ENCODE measurements at regions not wholly inside any gene's neighbourhood (a gene's known extent, or its start where the extent isn't known, plus 50 kb on each side); places are given as distances from the start of the nearest gene placed in this dataset.

DNA sequence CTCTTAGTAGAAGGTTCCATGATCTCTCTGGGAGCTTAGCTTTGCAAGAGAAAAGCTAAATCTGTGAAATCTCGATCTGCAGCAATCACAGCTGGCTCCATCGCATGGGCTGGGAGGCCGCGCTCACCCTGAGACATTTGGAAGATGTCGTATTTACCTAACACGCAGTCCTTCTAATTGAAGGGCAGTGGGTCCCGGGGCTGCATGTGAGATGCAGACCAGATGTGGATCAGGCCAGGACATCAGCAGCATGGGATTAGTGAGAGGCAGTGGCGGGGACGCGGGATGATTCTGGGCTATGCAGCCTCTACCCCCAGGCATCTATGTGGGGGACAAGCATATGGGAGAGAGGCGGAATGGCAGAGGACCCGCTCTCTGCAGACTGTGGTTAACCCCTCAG lies 312.4 kb upstream of the RTL1 start:
- no peak for DNase-seq (ENCODE audit: low read depth in 2 of 2)

DNA sequence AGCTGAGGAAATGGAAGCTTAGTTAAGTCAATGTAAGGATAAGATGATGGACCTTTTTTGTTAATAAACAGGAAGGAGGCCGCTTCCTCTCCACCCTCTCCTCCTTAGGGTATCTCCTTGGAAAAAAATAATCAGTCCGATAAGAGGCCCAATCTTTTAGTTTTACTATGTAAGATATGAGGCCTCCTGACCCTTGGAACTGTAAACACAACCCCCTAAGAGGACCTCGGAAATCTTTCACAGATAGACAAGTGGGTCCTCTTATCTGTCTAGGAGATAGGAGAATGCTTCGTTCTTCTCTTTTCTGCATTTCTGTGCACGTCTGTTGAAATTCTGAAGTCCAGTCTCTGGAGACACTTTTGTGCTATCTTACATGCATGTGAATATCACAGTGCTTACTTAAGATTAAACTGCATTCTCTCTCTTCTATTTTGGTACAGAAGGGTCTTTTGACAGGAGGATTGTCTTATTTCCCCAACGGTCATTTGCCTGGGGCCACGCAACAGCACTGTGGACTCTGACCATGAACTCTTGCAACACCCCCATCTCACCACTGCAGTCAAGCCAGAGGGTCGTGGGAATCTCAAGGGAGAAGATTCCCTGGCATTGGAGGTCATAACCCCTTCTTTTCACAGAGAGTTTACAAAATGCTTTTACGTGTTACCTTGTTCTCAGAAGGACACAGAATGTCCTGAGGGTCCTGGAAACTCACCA lies 313.0 kb upstream of the RTL1 start:
- DNase-seq (ENCODE audit: low read depth in 2 of 2): no peak

DNA sequence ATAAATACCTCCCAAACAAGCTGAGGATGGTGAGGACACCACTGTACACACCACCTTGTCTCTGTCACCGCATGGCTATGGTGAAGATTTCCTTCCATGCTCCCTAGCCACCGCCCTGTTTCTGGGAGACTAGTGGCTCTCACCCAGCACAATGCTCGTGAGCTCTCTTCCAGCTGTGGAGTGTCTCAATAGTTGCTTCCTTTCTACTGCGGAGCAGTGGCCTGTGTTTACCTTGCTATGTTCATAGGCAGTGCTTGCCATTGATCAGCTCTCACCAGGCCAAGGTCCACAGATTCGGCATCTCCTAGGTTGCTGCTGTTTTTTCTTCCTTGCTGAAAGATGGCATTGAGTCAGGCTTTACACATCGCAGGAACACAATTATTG lies 313.6 kb upstream of the RTL1 start:
- DNase-seq (ENCODE audit: low read depth in 2 of 2): no peak

DNA sequence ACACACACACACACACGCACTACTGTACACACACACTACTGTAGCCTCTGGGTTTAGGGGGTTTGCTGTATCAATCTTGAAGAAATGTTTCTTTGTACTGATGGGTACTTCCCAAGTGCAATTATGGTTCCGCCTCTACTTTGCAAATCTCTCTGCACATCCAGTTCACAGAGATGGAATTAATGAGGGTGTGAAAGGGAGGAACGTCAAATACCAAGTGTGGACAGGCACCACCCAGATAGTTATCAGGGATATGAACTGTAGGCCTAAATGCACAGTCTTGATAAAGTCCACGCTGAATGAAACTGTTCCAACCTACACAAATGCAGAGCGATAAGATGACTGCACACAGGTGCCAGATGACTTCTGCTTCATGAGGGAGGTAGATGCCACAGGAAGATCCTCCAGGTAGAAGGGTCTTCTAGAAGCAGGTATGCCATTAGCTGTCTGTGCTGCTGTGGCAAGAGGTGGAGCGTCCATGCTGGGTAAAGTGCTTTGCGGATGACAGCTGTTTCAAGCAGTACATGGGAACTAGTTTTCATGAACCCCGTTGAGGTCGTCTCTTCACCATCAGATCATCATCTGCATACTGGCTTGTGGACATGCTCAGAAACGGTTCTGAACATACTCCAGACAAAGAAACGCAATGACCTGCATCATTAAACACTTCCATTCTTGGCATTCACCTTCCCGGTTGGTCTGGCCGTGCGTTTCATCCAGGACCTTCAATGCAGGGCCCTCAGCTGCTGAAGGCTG lies 314.3 kb upstream of the RTL1 start:
- no peak for DNase-seq (ENCODE audit: low read depth in 2 of 2)

DNA sequence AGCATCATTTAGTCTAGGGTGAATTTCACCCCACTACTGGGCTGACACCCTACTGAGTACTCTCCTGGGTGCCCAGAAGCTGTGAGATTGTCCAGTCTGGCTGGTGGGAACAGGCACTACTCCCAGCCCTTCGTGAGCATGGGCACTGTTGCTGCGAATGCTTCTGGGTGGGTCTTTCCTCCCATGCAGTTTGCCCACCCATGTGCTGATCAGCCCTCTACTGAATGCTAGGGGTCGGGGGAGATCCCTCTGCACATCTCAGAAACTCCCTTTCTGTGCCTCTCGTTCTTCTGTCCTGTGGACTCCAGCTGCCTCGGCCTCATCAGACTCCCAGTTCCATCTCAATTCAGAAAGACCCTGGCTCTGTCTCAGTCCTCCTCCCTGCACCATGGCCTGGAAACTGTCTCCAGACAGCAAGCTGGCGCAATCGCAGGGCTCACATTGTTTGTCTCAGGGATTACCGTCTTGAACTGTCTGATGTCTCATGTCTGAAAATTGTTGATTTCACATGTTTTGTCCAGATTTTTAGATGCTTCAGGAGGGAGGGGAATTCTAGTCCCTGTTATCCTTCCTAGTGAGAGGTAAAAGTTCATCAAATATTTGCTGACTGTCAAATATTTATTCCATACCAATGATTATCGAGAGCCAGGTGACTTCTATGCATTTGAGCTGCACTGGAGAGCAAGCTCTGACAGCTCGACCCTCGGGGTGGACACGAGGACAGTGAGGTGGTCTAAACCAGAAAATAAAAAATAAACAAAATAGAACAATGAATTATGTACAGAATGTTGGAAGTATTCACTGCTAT lies 316.6 kb upstream of the RTL1 start:
- no peak for DNase-seq (ENCODE audit: low read depth in 2 of 2)

DNA sequence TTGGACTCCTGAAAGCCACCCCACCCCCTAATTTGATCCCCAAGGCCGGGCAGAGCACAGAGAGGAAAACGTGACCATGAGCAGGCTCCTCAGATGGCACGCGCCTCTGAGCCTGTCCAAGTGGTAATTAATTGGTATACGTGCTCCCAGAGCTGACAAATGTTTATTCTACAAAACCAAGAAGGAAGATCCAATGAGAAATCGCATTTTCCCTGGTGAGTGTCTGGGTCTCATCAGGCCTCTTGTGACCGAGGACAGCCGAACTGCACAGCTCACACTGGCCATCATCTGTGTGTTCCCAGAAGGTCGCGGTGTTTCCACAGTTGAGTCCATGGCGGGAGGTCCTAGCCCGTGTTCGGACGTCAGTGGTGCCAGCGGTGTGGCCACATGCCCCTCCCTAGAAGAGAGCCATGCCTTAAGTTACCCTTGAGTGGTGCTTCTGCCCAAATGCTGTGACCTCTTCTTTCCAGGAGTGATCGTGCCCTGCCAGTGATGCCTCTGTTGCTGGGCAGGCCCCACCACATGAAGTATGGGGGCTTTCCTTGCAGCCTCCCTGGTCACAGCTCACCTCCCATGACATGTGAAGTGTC lies 317.5 kb upstream of the RTL1 start:
- no peak for DNase-seq (ENCODE audit: low read depth in 2 of 2)

DNA sequence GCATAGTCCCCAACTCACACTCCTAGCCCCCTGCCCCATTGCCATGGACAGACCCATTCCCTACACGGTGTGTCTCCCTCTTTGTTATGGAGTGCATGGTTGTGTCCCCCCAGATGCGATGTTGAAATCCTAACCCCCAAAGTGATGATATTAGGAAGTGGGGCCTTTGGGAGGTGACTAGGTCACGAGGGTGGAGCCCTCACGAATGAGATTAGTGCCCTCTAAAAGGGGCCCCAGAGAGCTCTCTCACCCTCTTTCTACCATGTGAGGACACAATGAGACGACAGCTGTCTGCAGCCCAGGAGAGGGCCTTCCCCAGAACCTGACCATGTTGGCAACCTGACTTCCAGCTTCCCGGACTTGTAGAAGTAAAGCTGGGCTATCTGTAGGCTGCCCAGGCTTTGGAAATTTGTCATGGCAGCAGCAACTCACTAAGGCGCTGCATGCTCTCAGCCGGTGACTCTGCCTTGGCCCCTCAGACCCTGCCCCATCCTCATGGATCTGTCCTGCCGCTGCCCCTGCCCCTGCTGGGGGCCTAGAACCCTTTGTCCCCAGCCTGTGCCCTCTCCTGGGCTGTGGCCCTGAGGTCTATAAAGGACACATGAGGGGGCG lies 318.1 kb upstream of the RTL1 start:
- DNase-seq (ENCODE audit: low read depth in 2 of 2): no peak

DNA sequence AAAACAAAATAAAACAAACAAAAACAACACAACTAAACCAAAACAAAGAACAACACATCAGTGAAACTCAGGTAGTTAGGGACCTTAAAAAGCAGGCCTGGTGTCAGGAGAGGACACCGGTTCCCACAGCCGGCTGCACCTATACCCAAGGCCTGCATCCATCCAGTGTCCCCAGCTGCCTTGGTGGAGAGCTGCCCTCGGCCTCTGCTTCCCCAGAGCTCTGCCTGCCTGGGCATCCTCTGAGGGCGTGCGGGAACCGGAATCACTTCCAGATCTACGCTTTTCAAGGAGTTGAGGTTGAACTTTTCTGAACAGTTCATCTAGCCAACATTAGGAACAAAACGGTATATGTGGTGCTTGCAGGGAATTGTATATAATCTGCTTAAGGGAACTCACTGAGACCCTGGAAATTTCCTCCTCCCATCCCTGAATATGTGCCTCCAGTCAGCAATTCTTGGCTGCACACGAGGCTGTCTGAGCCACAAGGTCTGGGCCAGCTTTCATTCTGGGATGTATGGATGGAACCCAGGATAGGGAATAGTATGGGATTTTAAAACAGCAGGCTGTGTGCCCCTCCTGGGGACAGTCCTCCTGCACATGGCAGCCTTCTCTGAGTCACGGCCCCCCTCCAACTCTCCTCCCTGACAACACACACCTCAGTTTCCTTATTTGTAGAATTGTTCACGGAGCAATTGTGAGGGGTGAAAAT lies 319.0 kb upstream of the RTL1 start:
- DNase-seq (ENCODE audit: low read depth in 2 of 2): no peak

DNA sequence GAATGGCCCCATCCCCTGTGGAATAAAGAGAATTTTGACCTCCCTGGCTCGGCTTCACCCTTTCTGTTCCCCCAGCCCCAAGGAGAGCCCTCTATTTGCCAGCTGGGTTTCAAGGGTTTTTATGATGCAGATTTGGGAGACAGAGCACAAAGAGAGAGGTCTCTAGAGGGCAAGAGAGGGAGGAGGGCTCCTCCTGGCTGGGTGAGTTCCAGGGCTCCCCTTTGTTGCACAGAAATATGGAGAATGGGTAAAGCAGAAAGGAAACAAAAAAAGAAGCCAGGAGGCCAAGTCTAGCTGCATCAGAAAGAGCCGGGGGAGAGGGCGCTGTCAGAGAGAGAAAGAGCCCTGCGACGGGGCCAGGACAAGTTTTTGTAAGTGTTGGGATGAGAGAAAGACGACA lies 319.6 kb upstream of the RTL1 start:
- no peak for DNase-seq (ENCODE audit: low read depth in 2 of 2)

DNA sequence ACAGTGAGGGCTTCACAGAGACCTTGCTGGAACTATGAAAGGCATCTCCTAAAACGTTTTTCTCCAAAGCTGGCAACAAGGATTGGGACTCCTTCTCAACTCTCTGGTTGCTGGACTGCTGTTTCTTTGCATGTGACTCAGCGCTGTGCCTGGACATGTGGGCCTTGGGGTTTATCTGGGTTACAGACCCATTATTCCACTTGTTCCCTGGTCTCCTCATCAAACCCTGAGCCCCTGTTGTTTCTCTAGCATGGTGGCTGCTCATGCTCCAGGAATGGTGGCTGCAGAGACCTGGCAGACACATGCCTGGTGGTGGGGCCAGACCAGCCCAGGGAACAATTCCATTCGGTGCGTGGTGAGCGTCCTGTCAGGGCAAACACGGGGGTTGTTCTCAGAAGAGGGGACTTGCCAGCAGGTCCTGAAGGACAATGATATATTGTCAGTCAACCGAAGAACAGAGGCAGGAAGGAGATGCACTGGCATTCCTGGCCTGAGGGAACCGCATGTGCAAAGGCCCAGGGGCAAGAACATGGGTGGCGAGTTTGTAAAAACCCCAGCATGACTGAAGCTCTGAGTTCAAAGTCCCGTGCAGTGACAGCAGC lies 320.1 kb upstream of the RTL1 start:
- DNase-seq (ENCODE audit: low read depth in 2 of 2): no peak

DNA sequence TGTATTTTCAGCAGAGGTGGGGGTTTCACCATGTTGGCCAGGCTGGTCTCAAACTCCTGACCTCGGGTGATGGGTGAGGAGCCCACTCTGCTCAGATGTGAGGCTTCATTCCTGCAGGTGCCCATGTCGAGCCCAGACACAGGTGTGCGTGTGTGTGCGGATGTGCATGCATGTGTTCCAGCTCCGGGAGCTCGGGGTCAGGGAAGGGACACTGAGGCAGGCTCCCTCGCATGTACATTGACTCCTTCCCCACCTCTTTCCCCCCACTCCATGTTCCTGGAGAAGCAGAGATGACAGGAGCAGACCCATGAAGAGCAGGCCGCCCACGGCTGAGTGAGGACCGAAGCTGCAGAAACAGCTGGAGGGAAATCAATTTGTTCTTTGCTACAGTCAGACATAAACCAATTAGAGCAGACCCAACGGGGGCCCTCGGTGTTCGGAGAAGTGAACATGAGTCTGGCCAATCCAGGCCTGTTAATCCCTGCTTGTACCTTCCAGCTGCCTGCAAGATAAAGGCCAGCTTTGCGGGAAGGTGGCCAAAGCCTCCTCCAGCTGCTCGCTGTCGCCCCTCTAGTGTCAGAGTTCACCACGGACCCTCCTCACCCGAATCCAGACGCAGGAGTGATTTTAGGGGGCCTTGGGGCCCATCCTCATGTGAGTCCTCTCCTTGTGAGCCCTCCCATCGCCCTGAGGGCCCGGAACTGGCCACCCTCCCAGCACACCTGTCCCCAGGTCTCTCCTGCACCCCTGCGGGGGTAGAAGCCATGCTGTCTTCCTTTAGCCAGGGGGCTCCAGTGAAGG lies 321.0 kb upstream of the RTL1 start:
- DNase-seq (ENCODE audit: low read depth in 2 of 2): no peak

DNA sequence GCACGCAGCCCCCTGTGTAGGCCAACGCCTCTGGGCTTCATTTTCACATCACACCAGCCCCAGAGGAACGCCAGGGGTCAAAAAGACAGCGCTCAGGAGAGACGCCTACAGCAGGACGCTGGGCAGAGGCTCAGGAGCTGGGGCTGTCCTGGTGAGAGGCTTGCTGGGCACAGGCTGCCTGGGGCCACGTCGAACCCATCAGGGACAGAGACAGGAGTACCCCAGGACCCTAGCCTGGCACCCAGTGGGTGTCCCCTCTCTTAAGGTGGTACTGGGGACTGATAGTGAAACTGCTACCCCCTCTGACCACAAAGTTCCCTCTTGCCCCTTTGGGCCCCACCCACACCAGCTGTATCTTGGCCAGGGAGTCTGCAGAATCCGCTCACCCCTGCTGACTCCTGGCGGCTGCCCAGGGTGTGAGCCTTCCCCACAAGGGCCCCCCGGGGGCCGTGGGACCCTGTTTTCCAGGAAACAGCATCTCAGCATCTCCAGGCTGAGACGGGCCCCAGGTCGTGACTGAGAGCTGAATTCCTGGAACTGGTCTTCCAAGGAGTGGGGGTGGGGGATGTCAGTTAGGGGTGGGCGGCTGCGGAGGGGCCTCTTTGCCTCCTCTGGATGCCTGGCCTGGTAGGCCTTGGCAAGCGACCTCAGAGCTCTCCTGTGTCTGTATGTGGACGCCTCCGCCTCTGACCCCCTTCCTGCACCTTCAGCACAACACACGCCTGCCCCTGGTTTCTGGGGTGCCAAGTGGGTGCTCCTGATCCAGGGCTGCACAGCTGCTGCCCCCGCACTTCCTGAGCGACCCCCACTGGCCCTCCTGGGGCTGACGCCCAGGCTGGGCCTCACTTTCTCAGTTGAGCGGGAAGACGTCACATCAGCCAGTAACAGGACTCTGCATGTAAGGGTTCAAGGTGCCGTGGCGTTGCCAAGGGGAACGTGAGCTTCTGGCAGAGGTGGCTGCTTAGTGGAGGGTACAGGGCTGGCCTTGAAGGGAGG lies 321.9 kb upstream of the RTL1 start:
- DNase-seq (ENCODE audit: low read depth in 2 of 2): no peak

DNA sequence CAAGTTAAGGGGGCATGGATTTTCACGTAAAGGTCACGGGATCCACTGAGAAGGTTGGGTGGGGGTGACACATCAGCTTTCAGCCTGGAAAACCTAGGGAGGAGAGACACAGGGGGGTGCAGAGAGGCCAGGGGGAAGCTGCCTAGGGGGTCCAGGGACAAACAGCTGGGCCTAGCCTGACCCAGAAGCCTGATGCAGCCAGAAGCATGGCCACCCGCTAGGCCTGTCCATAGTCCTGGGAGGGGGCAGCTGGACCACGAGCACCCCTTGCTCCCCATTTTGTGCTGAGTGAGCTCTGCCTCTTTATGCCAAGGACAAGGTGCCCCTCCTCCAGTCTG lies 322.7 kb upstream of the RTL1 start:
- DNase-seq (ENCODE audit: low read depth in 2 of 2): no peak

DNA sequence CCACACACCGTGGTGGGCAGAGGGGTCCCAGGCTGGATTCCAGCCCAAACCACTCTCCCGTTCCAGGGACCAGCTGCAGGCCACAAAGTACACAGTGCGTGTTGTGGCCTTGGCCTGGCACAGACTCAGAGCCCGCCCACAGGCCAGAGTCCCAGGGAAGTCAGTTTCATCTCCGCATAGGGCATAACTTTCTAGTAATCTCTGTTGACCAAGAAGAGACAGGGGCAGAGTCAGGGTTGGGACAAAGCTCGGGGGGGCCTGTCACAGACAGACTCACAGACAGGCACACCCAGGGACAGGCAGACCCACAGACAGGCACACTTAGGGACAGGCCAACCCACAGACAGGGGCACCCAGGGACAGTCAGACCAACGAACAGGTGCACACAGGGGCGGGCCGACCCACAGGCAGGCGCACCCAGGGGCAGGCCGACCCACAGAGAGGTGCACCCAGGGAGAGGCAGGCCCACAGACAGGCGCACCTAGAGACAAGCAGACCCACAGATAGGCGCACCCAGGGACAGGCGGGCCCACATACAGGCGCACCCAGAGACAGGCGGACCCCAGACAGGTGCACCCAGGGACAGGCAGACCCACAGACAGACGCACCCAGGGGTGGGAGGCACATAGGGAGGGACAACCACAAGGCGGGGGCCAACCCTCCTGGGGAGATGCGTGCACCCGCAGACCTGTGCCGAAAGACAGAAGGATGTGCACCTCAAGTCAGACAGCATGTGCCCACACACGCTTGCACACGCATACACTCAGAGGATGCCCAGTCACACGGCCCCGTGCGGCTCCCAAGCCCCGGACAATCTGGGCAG lies 323.3 kb upstream of the RTL1 start:
- no peak for DNase-seq (ENCODE audit: low read depth in 2 of 2)

DNA sequence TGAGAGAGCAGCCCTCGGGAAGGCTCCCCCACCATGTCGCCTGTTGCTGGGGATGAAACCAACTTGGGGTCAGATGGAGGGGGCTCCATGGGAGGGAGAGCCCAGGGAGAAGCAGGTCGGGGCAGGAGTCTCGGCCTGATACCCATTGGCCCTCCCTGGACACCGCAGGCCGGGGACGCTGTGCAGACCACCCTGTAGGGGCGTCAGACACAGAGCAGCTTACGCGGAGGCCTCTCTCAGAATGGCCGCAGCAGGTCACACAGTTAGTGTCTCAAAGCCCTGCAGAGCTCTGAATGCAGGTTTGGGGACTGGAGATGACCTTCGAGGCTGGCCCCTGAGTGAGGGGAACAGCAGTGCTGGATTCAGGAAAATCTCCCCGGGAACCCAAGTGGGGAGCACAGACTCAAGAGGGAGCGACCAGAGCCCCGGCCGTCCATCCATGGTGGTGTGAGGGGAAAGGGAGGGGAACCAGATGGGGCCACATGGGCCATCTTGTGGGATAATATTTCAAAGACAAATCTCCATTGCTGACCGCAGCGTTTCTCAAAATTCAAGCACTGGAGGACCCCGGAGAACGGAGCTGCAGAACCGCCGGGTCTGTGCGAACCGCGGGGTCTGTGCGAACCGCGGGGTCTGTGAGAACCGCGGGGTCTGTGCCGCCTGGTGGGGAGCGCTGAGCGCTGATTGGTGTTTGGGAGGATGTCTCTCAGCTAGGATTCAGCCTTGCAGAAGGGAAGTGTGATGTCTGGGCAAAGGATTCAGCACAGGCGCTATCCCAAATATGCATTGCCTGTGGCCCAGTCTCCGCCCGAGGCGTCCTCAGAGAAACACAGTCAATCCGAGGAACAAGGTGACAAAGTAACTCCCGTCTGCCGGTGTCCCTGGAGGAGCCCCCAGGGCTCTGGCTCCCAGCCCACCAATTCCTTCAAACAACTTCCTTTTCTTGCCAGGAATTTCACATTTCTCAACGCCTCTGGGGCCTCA lies 324.4 kb upstream of the RTL1 start:
- no peak for DNase-seq (ENCODE audit: low read depth in 2 of 2)

DNA sequence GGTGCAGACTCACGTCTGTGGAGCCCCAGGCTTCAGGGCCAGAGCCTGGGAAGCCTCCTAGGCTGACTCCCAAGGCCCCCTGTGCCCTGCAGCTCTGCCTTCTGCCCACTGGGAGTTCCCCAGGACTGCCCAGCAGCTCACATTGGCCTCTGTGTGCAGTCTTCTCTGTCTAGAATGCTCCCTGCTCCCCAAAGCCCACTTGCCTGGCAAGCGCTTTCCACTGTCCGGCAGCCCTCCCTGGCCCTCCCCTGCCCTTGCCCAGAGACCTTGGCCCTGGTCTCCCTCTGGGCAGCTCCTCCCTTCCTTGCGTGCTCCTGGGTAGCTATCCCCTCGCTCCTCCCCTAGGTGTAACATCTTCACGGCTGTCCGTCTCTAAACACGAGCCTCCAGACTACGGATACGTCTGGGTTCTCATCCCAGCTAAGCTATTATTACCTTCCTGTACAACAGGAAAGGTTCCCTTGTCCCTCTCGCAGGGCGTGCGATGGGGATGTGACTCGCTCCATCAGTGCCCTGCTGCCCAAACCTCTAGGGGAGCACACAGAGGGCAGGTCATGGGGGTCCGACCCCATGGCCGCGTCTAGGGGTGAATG lies 325.5 kb upstream of the RTL1 start:
- no peak for DNase-seq (ENCODE audit: low read depth in 2 of 2)
